IMR-90 (cell line): ENCODE measurements at regions not wholly inside any gene's neighbourhood (a gene's known extent, or its start where the extent isn't known, plus 50 kb on each side); places are given as distances from the start of the nearest gene placed in this dataset.

Experiments used
- ATAC-seq: fragments of 200-7000 bp; cut with Tn5 transposase; 2 replicates; pipeline ENCODE4 v1.9.1; 2020; ENCODE audit warnings: low read depth, mild to moderate bottlenecking, moderate library complexity
- BruUV-seq: library from RNA; stranded (reverse); fragments of 400-500 nt; replicated peaks from 2 replicates; lab custom pipeline; 2021; lab: Mats Ljungman, UMichigan
- CTCF ChIA-PET: fragments of 300-600 bp; formaldehyde crosslinking; extraction: SDS; loops from one replicate; lab custom pipeline; 2021; ENCODE audit warnings: antibody characterized with exemption; lab: Yijun Ruan, JAX
- POLR2A ChIA-PET: fragments of 300-600 bp; sonication (Branson Sonifier 250); formaldehyde crosslinking; loops from one replicate; lab custom pipeline; 2022; ENCODE audit warnings: antibody characterized with exemption; ENCODE audit not compliant: unreplicated experiment; lab: Charles Lee
- DNase-seq: peaks from one replicate; pipeline ENCODE4 v3.0.0; 2013
- H2AFZ ChIP-seq: replicated peaks from 2 replicates; pipeline ENCODE3; 2013; ENCODE audit warnings: low read length, mild to moderate bottlenecking; ENCODE audit not compliant: poor library complexity
- H2AK5ac ChIP-seq: 2 replicates; pipeline ENCODE4 v1.6.1; 2013; ENCODE audit warnings: low read depth, low read length, inconsistent platforms
- H2AK9ac ChIP-seq: replicated peaks from 2 replicates; pipeline ENCODE3; 2013; ENCODE audit warnings: mild to moderate bottlenecking, low read depth, low read length, moderate library complexity; ENCODE audit not compliant: poor library complexity
- H2BK120ac ChIP-seq: 2 replicates; pipeline ENCODE4 v1.6.1; 2013; ENCODE audit warnings: low read depth, low read length, inconsistent platforms
- H2BK15ac ChIP-seq: 3 replicates; pipeline ENCODE4 v1.6.1; 2013; ENCODE audit warnings: low read depth, low read length, inconsistent platforms
- H2BK20ac ChIP-seq: 2 replicates; pipeline ENCODE4 v1.6.1; 2013; ENCODE audit warnings: low read depth, mild to moderate bottlenecking, inconsistent platforms, low read length, moderate library complexity
- H2BK5ac ChIP-seq: 2 replicates; pipeline ENCODE4 v1.6.1; 2013; ENCODE audit warnings: mild to moderate bottlenecking, low read depth, low read length, inconsistent platforms; ENCODE audit not compliant: poor library complexity, severe bottlenecking
- H3K14ac ChIP-seq: replicated peaks from 2 replicates; pipeline ENCODE4 v1.6.1; 2013; ENCODE audit warnings: low read depth, low read length, inconsistent platforms
- H3K18ac ChIP-seq: 2 replicates; pipeline ENCODE4 v1.6.1; 2013; ENCODE audit warnings: low read depth, low read length, control low read depth
- H3K23ac ChIP-seq: 2 replicates; pipeline ENCODE4 v1.6.1; 2013; ENCODE audit warnings: low read depth, low read length, inconsistent platforms
- H3K27ac ChIP-seq: 2 replicates; pipeline ENCODE4 v1.5.1; 2013; ENCODE audit warnings: mild to moderate bottlenecking, control low read depth, low read length; ENCODE audit not compliant: insufficient read depth
- H3K27me3 ChIP-seq: 2 replicates; pipeline ENCODE4 v1.6.1; 2013; ENCODE audit warnings: low read length; ENCODE audit not compliant: control insufficient read depth, insufficient read depth
- H3K36me3 ChIP-seq: 2 replicates; pipeline ENCODE4 v1.6.1; 2013; ENCODE audit warnings: low read length, mixed read lengths; ENCODE audit not compliant: control insufficient read depth, insufficient read depth
- H3K4ac ChIP-seq: 2 replicates; pipeline ENCODE4 v1.6.1; 2013; ENCODE audit warnings: low read depth, low read length, inconsistent platforms
- H3K4me1 ChIP-seq: 2 replicates; pipeline ENCODE4 v1.6.1; 2013; ENCODE audit warnings: low read length, mixed read lengths; ENCODE audit not compliant: control insufficient read depth, insufficient read depth
- H3K4me2 ChIP-seq: 2 replicates; pipeline ENCODE4 v1.6.1; 2013; ENCODE audit warnings: low read depth, mild to moderate bottlenecking, control low read depth, low read length, moderate library complexity
- H3K4me3 ChIP-seq: 2 replicates; pipeline ENCODE4 v1.5.1; 2013; ENCODE audit warnings: low read depth, mild to moderate bottlenecking, control low read depth, low read length, moderate library complexity; ENCODE audit not compliant: insufficient read depth
- H3K56ac ChIP-seq: 2 replicates; pipeline ENCODE4 v1.6.1; 2013; ENCODE audit warnings: low read length, inconsistent platforms; ENCODE audit not compliant: insufficient read depth; ENCODE audit errors: extremely low read depth
- H3K79me1 ChIP-seq, 2 experiments: 2 replicates each; pipeline ENCODE4 v1.6.1; 2013; ENCODE audit warnings: low read length in 2 of 2, inconsistent platforms in 1 of 2, low read depth in 1 of 2
- H3K9ac ChIP-seq: 2 replicates; pipeline ENCODE4 v1.6.1; 2013; ENCODE audit warnings: low read depth, low read length, control low read depth
- H3K9me1 ChIP-seq: 2 replicates; pipeline ENCODE4 v1.6.1; 2013; ENCODE audit warnings: low read length, inconsistent platforms; ENCODE audit not compliant: insufficient read depth
- H3K9me3 ChIP-seq: 2 replicates; pipeline ENCODE4 v1.6.1; 2013; ENCODE audit warnings: low read length; ENCODE audit not compliant: control insufficient read depth, insufficient read depth
- H4K20me1 ChIP-seq: 2 replicates; pipeline ENCODE4 v1.6.1; 2013; ENCODE audit warnings: low read length, inconsistent platforms; ENCODE audit not compliant: insufficient read depth
- H4K5ac ChIP-seq: 2 replicates; pipeline ENCODE4 v1.6.1; 2013; ENCODE audit warnings: mild to moderate bottlenecking, low read depth, low read length, control low read depth
- H4K8ac ChIP-seq, 2 experiments: 2 replicates each; pipeline ENCODE4 v1.6.1; 2013; ENCODE audit warnings: low read depth in 2 of 2, low read length in 2 of 2, control low read depth in 1 of 2, inconsistent platforms in 1 of 2
- H4K91ac ChIP-seq: 2 replicates; pipeline ENCODE4 v1.6.1; 2013; ENCODE audit warnings: low read depth, low read length, inconsistent platforms; ENCODE audit not compliant: insufficient read depth
- BHLHE40 ChIP-seq: fragments of 150-350 bp; IDR thresholded peaks from 2 replicates; pipeline ENCODE4 v1.6.1; 2016; ENCODE audit warnings: mild to moderate bottlenecking, low read depth, low read length
- CEBPB ChIP-seq: IDR thresholded peaks from 2 replicates; pipeline ENCODE4 v1.6.1; 2012; ENCODE audit warnings: low read depth, low read length, improper control_type of control experiment
- CHD1 ChIP-seq: IDR thresholded peaks from 2 replicates; pipeline ENCODE4 v1.6.1; 2012; ENCODE audit warnings: low read depth, low read length, improper control_type of control experiment
- CTCF ChIP-seq: conservative IDR thresholded peaks from 2 replicates; pipeline ENCODE4 v1.5.1; 2012; ENCODE audit warnings: mild to moderate bottlenecking, low read depth, low read length, improper control_type of control experiment
- ELK1 ChIP-seq: fragments of 150-350 bp; IDR thresholded peaks from 2 replicates; pipeline ENCODE4 v1.6.1; 2016; ENCODE audit warnings: low read depth, mild to moderate bottlenecking, low read length, moderate library complexity, borderline replicate concordance
- FOS ChIP-seq: fragments of 150-350 bp; IDR thresholded peaks from 2 replicates; pipeline ENCODE4 v1.6.1; 2016; ENCODE audit warnings: low read depth, low read length
- MAFK ChIP-seq: IDR thresholded peaks from 2 replicates; pipeline ENCODE4 v1.6.1; 2012; ENCODE audit warnings: low read depth, low read length, improper control_type of control experiment
- MAZ ChIP-seq: IDR thresholded peaks from 2 replicates; pipeline ENCODE4 v1.6.1; 2012; ENCODE audit warnings: low read depth, mild to moderate bottlenecking, low read length, improper control_type of control experiment, moderate library complexity, borderline replicate concordance
- MXI1 ChIP-seq: IDR thresholded peaks from 2 replicates; pipeline ENCODE4 v1.6.1; 2012; ENCODE audit warnings: low read depth, mild to moderate bottlenecking, low read length, moderate library complexity, borderline replicate concordance
- NFE2L2 ChIP-seq: fragments of 150-350 bp; IDR thresholded peaks from 2 replicates; pipeline ENCODE4 v1.6.1; 2016; ENCODE audit warnings: low read depth, mild to moderate bottlenecking, low read length
- POLR2A ChIP-seq: IDR thresholded peaks from 2 replicates; pipeline ENCODE4 v1.6.1; 2012; ENCODE audit warnings: mild to moderate bottlenecking, low read depth, low read length
- RAD21 ChIP-seq: IDR thresholded peaks from 2 replicates; pipeline ENCODE4 v1.6.1; 2012; ENCODE audit warnings: low read length, improper control_type of control experiment
- RCOR1 ChIP-seq: IDR thresholded peaks from 2 replicates; pipeline ENCODE4 v1.6.1; 2012; ENCODE audit warnings: mild to moderate bottlenecking, low read length, improper control_type of control experiment; ENCODE audit not compliant: insufficient replicate concordance
- RFX5 ChIP-seq: IDR thresholded peaks from 2 replicates; pipeline ENCODE4 v1.8.0; 2012; ENCODE audit warnings: low read depth, mild to moderate bottlenecking, low read length, moderate library complexity
- SMC3 ChIP-seq: fragments of 150-350 bp; IDR thresholded peaks from 2 replicates; pipeline ENCODE4 v1.6.1; 2016; ENCODE audit warnings: low read depth, mild to moderate bottlenecking, antibody characterized with exemption, low read length, moderate library complexity
- USF2 ChIP-seq: fragments of 150-350 bp; IDR thresholded peaks from 2 replicates; pipeline ENCODE4 v1.6.1; 2017; ENCODE audit warnings: mild to moderate bottlenecking, antibody characterized with exemption, low read length, low read depth
- WGBS, 2 experiments: methylation state at CpG; one replicate each; pipeline versions ENCODE4 v1.1.5 to v1.1.7; 2013; ENCODE audit warnings: missing lambda C conversion rate in 2 of 2; ENCODE audit not compliant: insufficient read length in 1 of 2; ENCODE audit errors: extremely low coverage in 2 of 2; 5-methylcytosine and 5-hydroxymethylcytosine counted together
- dilution Hi-C: fragments of 300-500 bp; cut with HindIII; formaldehyde crosslinking; loops from one replicate; pipeline ENCODE4 v1.14.3; 2018; ENCODE audit warnings: low sequenced_read_pairs; ENCODE audit not compliant: unreplicated experiment
- in situ Hi-C: fragments of 300-500 bp; cut with MboI; formaldehyde crosslinking; loops from 3 replicates; pipeline ENCODE4 v1.14.3; 2019; ENCODE audit warnings: low sequenced_read_pairs, inconsistent platforms, mixed read lengths
- intact Hi-C: fragments of 100-400 bp; cut with micrococcal nuclease; formaldehyde crosslinking; loops from 2 replicates; pipeline ENCODE4 v1.10.0; 2022

- ATAC-seq (no peak), DNase-seq (no peak)
- no peak overlapping the region for H2AFZ ChIP-seq
- BruUV-seq: no TSS peak
- H2AK5ac ChIP-seq: no peak overlapping the region
- WGBS, 2 experiments: 0% methylated on average over 2 of the region's 5 CpGs; no CpG with 5 or more reads in 1 of the 2 experiments
- H2BK20ac ChIP-seq: no peak overlapping the region
- in situ Hi-C loops (no loop called here), intact Hi-C loops (no loop called here), dilution Hi-C loops (no loop called here)
- H3K4me1 ChIP-seq: no peaks in the 10 kb centered on the region
- no peak overlapping the region for H3K23ac ChIP-seq
- no peak overlapping the region for H3K18ac ChIP-seq
- no peak overlapping the region for H2BK5ac ChIP-seq
- H2AK9ac ChIP-seq: no peak overlapping the region
- H4K8ac ChIP-seq: no peak overlapping the region
- no peak for TF ChIP-seq MAFK
- no peak for TF ChIP-seq POLR2A
- TF ChIP-seq CHD1: no peak
- TF ChIP-seq NFE2L2: no peak
- no peak for TF ChIP-seq BHLHE40
- TF ChIP-seq RCOR1: no peak
- no peak for TF ChIP-seq SMC3
- no peak for TF ChIP-seq MAZ
- no peak for TF ChIP-seq CEBPB
- no peak for TF ChIP-seq CTCF
- no peak for TF ChIP-seq ELK1
- TF ChIP-seq RFX5: no peak
- no peak for TF ChIP-seq RAD21
- TF ChIP-seq MXI1: no peak
- TF ChIP-seq FOS: no peak
- TF ChIP-seq USF2: no peak
- ChIA-PET CTCF (no interaction called here), POLR2A (no interaction called here)
- no peak overlapping the region for H3K4me2 ChIP-seq
- no peak overlapping the region for H3K27ac ChIP-seq
- no peak overlapping the region for H4K91ac ChIP-seq
- H3K79me1 ChIP-seq: no peaks in the 10 kb centered on the region
- H3K9me3 ChIP-seq: peaks cover 19% of the 10 kb centered on the region
- no peaks in the 10 kb centered on the region for H3K9me1 ChIP-seq
- H3K14ac ChIP-seq: no peak overlapping the region
- no peaks in the 10 kb centered on the region for H3K36me3 ChIP-seq
- H2BK120ac ChIP-seq: no peak overlapping the region
- H4K5ac ChIP-seq: no peak overlapping the region
- no peak overlapping the region for H3K4ac ChIP-seq
- H3K4me3 ChIP-seq: no peak overlapping the region
- H3K56ac ChIP-seq: no peak overlapping the region
- H3K9ac ChIP-seq: no peak overlapping the region
- no peaks in the 10 kb centered on the region for H3K27me3 ChIP-seq
- H2BK15ac ChIP-seq: no peak overlapping the region
- H4K20me1 ChIP-seq: no peaks in the 10 kb centered on the region
Observed at GRCh38 chr2:116098049-116098448, 1655.6 kb downstream of the DPP10 start.
